C4-2B (cell line): ENCODE measurements at regions not wholly inside any gene's neighbourhood (a gene's known extent, or its start where the extent isn't known, plus 50 kb on each side); places are given as distances from the start of the nearest gene placed in this dataset.

ENCODE experiments used
- CTCF ChIP-seq: fragments of 450-650 bp; conservative IDR thresholded peaks from 2 replicates; pipeline ENCODE4 v1.5.1; 2017; ENCODE audit warnings: mild to moderate bottlenecking
- ZFX ChIP-seq: fragments of 450-650 bp; IDR thresholded peaks from 2 replicates; pipeline ENCODE4 v1.6.1; 2017

DNA sequence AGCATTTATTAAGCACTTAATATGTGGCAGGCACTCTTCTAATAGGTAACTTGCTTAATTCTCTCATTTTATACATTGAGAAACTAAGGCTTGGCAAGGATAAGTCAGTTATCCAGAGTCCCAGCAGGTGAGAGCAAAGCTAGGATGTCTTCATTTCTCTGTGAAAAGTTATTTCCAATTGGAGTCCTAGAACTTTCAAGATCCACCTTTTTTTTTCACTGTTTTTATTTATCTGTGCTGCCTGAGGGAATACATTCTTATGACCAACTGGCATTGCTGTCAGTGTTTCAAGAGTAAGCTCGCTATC, 56.2 kb upstream of the ETAA1 start:
- TF ChIP-seq CTCF (no peak), ZFX (no peak)
